Heart right ventricle (tissue), 16 donors: ENCODE measurements at regions not wholly inside any gene's neighbourhood (a gene's known extent, or its start where the extent isn't known, plus 50 kb on each side); places are given as distances from the start of the nearest gene placed in this dataset.

Experiments
- ATAC-seq, 8 donors: fragments of 200-7000 bp; cut with Tn5 transposase; one replicate each; pipeline ENCODE4 v1.9.1; 2020; ENCODE audit warnings: mild to moderate bottlenecking in 8 of 8, moderate library complexity in 8 of 8, moderate number of reproducible peaks in 1 of 8
- DNase-seq, 2 donors: peaks; one replicate each; pipeline ENCODE4 v3.0.0-alpha.2; 2020
- H3K27ac ChIP-seq, 10 donors: fragments of 200-600 bp; sonication (generic) in 2 of 10; one replicate each; pipeline versions ENCODE4 v1.5.0 to v1.8.0; 2020 to 2022; ENCODE audit warnings: mild to moderate bottlenecking in 3 of 10
- H3K27me3 ChIP-seq, 7 donors: fragments of 200-600 bp; one replicate each; pipeline ENCODE4 v1.8.0; 2021 to 2022; ENCODE audit warnings: mild to moderate bottlenecking in 2 of 7
- H3K36me3 ChIP-seq, 9 donors: fragments of 200-600 bp; sonication (generic) in 1 of 9; one replicate each; pipeline versions ENCODE4 v1.5.0 to v1.8.0; 2020 to 2022; ENCODE audit warnings: mild to moderate bottlenecking in 2 of 9
- H3K4me1 ChIP-seq, 9 donors: fragments of 200-600 bp; sonication (generic) in 1 of 9; one replicate each; pipeline versions ENCODE4 v1.5.0 to v1.8.0; 2020 to 2022; ENCODE audit warnings: mild to moderate bottlenecking in 4 of 9
- H3K4me3 ChIP-seq, 10 donors: fragments of 200-600 bp; sonication (generic) in 2 of 10; one replicate each; pipeline versions ENCODE4 v1.5.0 to v1.8.0; 2020 to 2022; ENCODE audit warnings: mild to moderate bottlenecking in 7 of 10, moderate library complexity in 2 of 10
- H3K9me3 ChIP-seq, 11 donors: fragments of 200-600 bp in 10 of 11; sonication (generic) in 2 of 11; one replicate each; pipeline versions ENCODE4 v1.5.0 to v1.8.0; 2013 to 2022; ENCODE audit warnings: mild to moderate bottlenecking in 2 of 11, control low read depth in 1 of 11, moderate library complexity in 1 of 11
- CTCF ChIP-seq, 9 donors: fragments of 200-600 bp; sonication (generic) in 2 of 9; IDR thresholded peaks; one replicate each; pipeline versions ENCODE4 v1.5.0 to v1.8.0; 2021 to 2022; ENCODE audit warnings: antibody characterized with exemption in 9 of 9, mild to moderate bottlenecking in 5 of 9, moderate library complexity in 1 of 9
- WGBS, 2 donors: extraction: QIAGEN DNeasy Blood & Tissue Kit; methylation state at CpG; one replicate each; pipeline ENCODE4 v1.1.7; 2013; ENCODE audit warnings: inconsistent platforms in 1 of 2; 5-methylcytosine and 5-hydroxymethylcytosine counted together
- intact Hi-C, 10 donors: fragments of 100-400 bp; cut with DNase I; formaldehyde crosslinking; loops; one replicate each; pipeline versions ENCODE4 v1.11.1 to v1.14.2; 2022
- donor health status: Arrhythmogenic right ventricular cardiomyopathy.
- donor health status: ischemic (EF 13 %, LVEDD 7.1; RV severe dilation, severe dysfunction).
- donor health status: healthy with polysubstance abuse.
- donor health status: DM: no; HTN: yes; CAD: no.
- donor health status: DM: no; HTN: no; CAD: no.
- donor health status: ischemic (EF 25% LVEDD 6.9; RV normal size, moderate dysfunction).
- donor health status: ischemic (EF 25% LVEDD 5.7; RV mildly dilated, moderate dysfunction).
- donor health status: healthy.
- donor health status: DM: yes; HTN: yes; CAD: no.
- donor health status: Ischemic cardiomyopathy.
- donor health status: ischemic (EF 35%, LVEDD 5.7; RV mildly dilated, moderate dysfunction).
- donor health status: nonischemic (EF 11% LVEDD 7.7; RV severe dilation, severe dysfunction).
- donor health status: DM: yes; HTN: yes; CAD: no.
- donor health status: PGD.
- donor health status: ischemic (EF 29% LVEDD 5.4; RV normal size, mild dysfunction).
- donor health status: nonischemic (EF 23%, LVEDD 6.1; RV moderate dilation, normal function).

GRCh38 chr9:129525656-129526196 lies 95.2 kb downstream of the C9orf50 start:
- ATAC-seq, result no peak
- intact Hi-C loops, result no loop called here
- Histone ChIP-seq H3K36me3 (no peaks in the 10 kb centered on the region), H3K4me3 (no peak overlapping the region), H3K27me3 (no peaks in the 10 kb centered on the region), H3K9me3 (peaks cover 0 to 11% (median 0%) of the 10 kb centered on the region in 11 donors), H3K27ac (no peak overlapping the region), H3K4me1 (no peaks in the 10 kb centered on the region)
- WGBS, 2 donors, result 56 to 83% methylated on average over 3 of the region's 3 CpGs
- no peak for DNase-seq
- TF ChIP-seq CTCF (IDR thresholded peaks at IDR 0.05), result no peak

GRCh38 chr9:129524582-129525270 lies 96.2 kb downstream of the C9orf50 start:
- peak in 1 of 8 donors; percentile 20 for ATAC-seq
- TF ChIP-seq CTCF (IDR thresholded peaks at IDR 0.05), result no peak
- no peaks in the 10 kb centered on the region for H3K27me3 ChIP-seq
- no peaks in the 10 kb centered on the region for H3K36me3 ChIP-seq
- H3K9me3 ChIP-seq, result peaks cover 0 to 11% (median 0%) of the 10 kb centered on the region in 11 donors
- intact Hi-C loops, result no loop called here
- no peak for DNase-seq
- no peak overlapping the region for H3K4me3 ChIP-seq
- 75 to 81% methylated on average over 17 of the region's 17 CpGs for WGBS, 2 donors
- no peaks in the 10 kb centered on the region for H3K4me1 ChIP-seq
- no peak overlapping the region for H3K27ac ChIP-seq

- DNase-seq (no peak), ATAC-seq (no peak)
- no peaks in the 10 kb centered on the region for H3K36me3 ChIP-seq
- peaks cover 0 to 11% (median 0%) of the 10 kb centered on the region in 11 donors for H3K9me3 ChIP-seq
- H3K27me3 ChIP-seq, result no peaks in the 10 kb centered on the region
- TF ChIP-seq CTCF (IDR thresholded peaks at IDR 0.05), result no peak
- H3K27ac ChIP-seq, result no peak overlapping the region
- H3K4me3 ChIP-seq, result no peak overlapping the region
- intact Hi-C loops, result no loop called here
- WGBS, 2 donors, result 78 to 87% methylated on average over 8 of the region's 8 CpGs
- H3K4me1 ChIP-seq, result no peaks in the 10 kb centered on the region
Measured at GRCh38 chr9:129523943-129524581, 96.8 kb downstream of the C9orf50 start.

- no peak for DNase-seq
- ATAC-seq, result no peak
- Histone ChIP-seq H3K36me3 (no peaks in the 10 kb centered on the region), H3K4me3 (no peak overlapping the region), H3K27ac (no peak overlapping the region), H3K4me1 (no peaks in the 10 kb centered on the region), H3K9me3 (peaks cover 0 to 18% (median 9%) of the 10 kb centered on the region in 11 donors), H3K27me3 (no peaks in the 10 kb centered on the region)
- no peak for TF ChIP-seq CTCF (IDR thresholded peaks at IDR 0.05)
- 63 to 70% methylated on average over 7 of the region's 7 CpGs for WGBS, 2 donors
- intact Hi-C loops, result no loop called here
Measured at GRCh38 chr9:129522351-129522750, 98.5 kb downstream of the C9orf50 start.
